GM12891 (cell line): ENCODE measurements at regions not wholly inside any gene's neighbourhood (a gene's known extent, or its start where the extent isn't known, plus 50 kb on each side); places are given as distances from the start of the nearest gene placed in this dataset.

Experiments
- DNase-seq: peaks from one replicate; pipeline ENCODE4 v3.0.0; 2011; ENCODE audit warnings: low spot score; ENCODE audit not compliant: insufficient read length
- FAIRE-seq: peaks from 2 replicates; lab custom pipeline; 2011; peaks lifted over from hg19 to GRCh38; lab: Jason Lieb, UNC
- PAX5 ChIP-seq: IDR thresholded peaks from 2 replicates; pipeline ENCODE4 v1.6.1; 2011; ENCODE audit warnings: low read length, moderate library complexity, mild to moderate bottlenecking; ENCODE audit not compliant: insufficient read depth, severe bottlenecking
- POLR2A ChIP-seq: IDR thresholded peaks from 2 replicates; pipeline ENCODE4 v1.6.1; 2011; ENCODE audit warnings: low read depth, low read length, control low read depth
- POLR2AphosphoS5 ChIP-seq: IDR thresholded peaks from 2 replicates; pipeline ENCODE4 v1.6.1; 2011; ENCODE audit warnings: low read depth, low read length, control low read depth
- POU2F2 ChIP-seq: IDR thresholded peaks from 2 replicates; pipeline ENCODE4 v1.6.1; 2011; ENCODE audit warnings: low read depth, mild to moderate bottlenecking, control low read depth, low read length, moderate library complexity
- SPI1 ChIP-seq: IDR thresholded peaks from 2 replicates; pipeline ENCODE4 v1.6.1; 2011; ENCODE audit warnings: low read depth, low read length, control low read depth
- TAF1 ChIP-seq: IDR thresholded peaks from 2 replicates; pipeline ENCODE4 v1.6.1; 2011; ENCODE audit warnings: low read depth, low read length, control low read depth

GRCh38 chr4:11592276-11592675 lies 163.6 kb upstream of the HS3ST1 start:
- no peak for FAIRE-seq
- DNase-seq: no peak
- no peak for TF ChIP-seq POLR2A
- TF ChIP-seq PAX5: no peak
- TF ChIP-seq POU2F2: no peak
- no peak for TF ChIP-seq TAF1
- TF ChIP-seq POLR2AphosphoS5: no peak
- no peak for TF ChIP-seq SPI1

GRCh38 chr4:11590132-11590531 lies 161.4 kb upstream of the HS3ST1 start:
- TF ChIP-seq POLR2A: no peak
- no peak for TF ChIP-seq POU2F2
- no peak for TF ChIP-seq PAX5
- no peak for TF ChIP-seq SPI1
- no peak for TF ChIP-seq TAF1
- TF ChIP-seq POLR2AphosphoS5: no peak
- DNase-seq (no peak), FAIRE-seq (no peak)

GRCh38 chr4:11589676-11590075 lies 161.0 kb upstream of the HS3ST1 start:
- FAIRE-seq (no peak), DNase-seq (no peak)
- no peak for TF ChIP-seq TAF1
- TF ChIP-seq PAX5: no peak
- TF ChIP-seq POLR2A: no peak
- TF ChIP-seq SPI1: no peak

GRCh38 chr4:11587797-11588196 lies 159.1 kb upstream of the HS3ST1 start:
- TF ChIP-seq SPI1 (no peak), POLR2A (no peak), POLR2AphosphoS5 (no peak)
- DNase-seq (no peak), FAIRE-seq (no peak)

- FAIRE-seq (no peak), DNase-seq (no peak)
- TF ChIP-seq PAX5 (no peak), TAF1 (no peak), SPI1 (no peak), POU2F2 (no peak), POLR2A (no peak), POLR2AphosphoS5 (no peak)
Measured at GRCh38 chr4:11585506-11585905, 156.8 kb upstream of the HS3ST1 start.

GRCh38 chr4:11568511-11568910 lies 139.8 kb upstream of the HS3ST1 start:
- DNase-seq (no peak), FAIRE-seq (no peak)
- TF ChIP-seq POLR2A (no peak), POLR2AphosphoS5 (no peak), SPI1 (no peak), TAF1 (no peak), PAX5 (no peak), POU2F2 (no peak)

DNA sequence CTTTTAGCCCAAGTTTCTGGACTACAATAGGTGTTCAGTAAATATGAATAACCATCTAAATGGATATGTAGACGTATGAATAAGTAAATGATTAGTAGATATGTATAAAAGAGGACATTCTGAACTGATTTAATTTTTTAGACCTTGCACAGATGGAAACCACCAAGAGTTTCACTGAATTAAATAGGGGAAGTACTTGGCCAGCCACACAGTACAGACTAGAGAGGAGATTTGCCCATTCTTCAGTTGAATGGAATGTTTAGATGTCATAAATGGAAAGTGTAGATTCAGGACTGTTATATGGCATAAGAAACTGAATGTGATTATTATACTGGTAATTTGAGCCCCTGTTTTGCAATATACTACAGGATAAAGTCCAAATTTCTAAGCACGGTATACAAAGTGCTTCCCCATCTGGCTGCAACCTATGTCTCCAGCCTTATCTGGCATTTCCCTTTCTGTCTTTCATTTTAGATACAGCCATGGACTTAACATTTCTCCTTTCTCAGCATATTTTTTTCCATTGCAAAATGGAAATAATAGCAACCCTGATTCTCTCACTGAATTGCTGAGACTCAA lies 137.8 kb upstream of the HS3ST1 start:
- no peak for DNase-seq
- TF ChIP-seq PAX5: no peak
- no peak for TF ChIP-seq POLR2A
- no peak for TF ChIP-seq TAF1
- no peak for TF ChIP-seq POU2F2
- TF ChIP-seq SPI1: no peak
- no peak for TF ChIP-seq POLR2AphosphoS5
- FAIRE-seq: no peak

GRCh38 chr4:11565899-11566298 lies 137.2 kb upstream of the HS3ST1 start:
- no peak for FAIRE-seq
- no peak for DNase-seq
- no peak for TF ChIP-seq SPI1
- TF ChIP-seq TAF1: no peak
- TF ChIP-seq PAX5: no peak
- TF ChIP-seq POLR2AphosphoS5: no peak
- TF ChIP-seq POU2F2: no peak
- TF ChIP-seq POLR2A: no peak

DNA sequence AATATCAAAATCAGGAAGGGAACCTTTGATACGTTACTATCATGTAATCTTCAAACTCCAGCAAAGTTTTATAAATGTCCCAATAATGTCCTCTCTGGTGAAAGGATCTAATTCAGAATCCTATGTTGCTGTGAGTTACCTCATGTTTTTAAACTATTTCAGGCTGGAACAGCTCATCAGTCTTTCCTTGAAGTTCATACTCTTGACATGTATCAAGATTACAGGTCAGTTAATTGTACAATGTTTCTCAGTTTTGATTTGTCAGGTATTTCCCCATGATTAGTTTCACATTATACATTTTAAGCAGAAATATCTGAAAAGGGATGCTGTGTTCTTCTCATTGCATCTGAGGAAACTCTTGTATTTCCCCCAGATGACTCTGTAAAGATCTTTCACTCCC lies 136.5 kb upstream of the HS3ST1 start:
- DNase-seq (no peak), FAIRE-seq (no peak)

DNA sequence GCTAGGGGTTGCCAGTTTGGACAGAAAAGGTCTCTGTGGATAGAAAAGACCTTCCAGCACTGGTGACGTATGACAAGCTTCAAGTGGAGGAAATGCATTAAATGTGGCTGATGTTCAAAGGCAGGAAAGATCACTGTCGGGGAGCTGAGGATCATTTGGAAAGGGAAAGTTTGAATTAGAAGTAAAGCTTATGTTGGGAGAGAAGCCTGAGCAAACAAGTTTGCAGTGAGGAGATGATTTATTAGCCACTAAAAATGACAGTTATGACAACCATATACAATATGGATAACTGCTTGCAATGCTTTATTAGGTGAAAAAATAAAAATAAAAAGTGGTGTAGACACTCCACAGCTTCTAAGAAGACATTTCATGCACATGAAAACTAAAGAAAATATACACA lies 135.3 kb upstream of the HS3ST1 start:
- TF ChIP-seq TAF1: no peak
- TF ChIP-seq POLR2A: no peak
- TF ChIP-seq POU2F2: no peak
- TF ChIP-seq SPI1: no peak
- no peak for TF ChIP-seq POLR2AphosphoS5
- DNase-seq (no peak), FAIRE-seq (no peak)

More for the DNA sequence above, 136.5 kb upstream of the HS3ST1 start:
- no peak for TF ChIP-seq POU2F2
- TF ChIP-seq POLR2A: no peak
- TF ChIP-seq TAF1: no peak
- no peak for TF ChIP-seq SPI1
- no peak for TF ChIP-seq POLR2AphosphoS5
- TF ChIP-seq PAX5: no peak
